NCI-H1417 (cell line): ENCODE measurements at regions not wholly inside any gene's neighbourhood (a gene's known extent, or its start where the extent isn't known, plus 50 kb on each side); places are given as distances from the start of the nearest gene placed in this dataset.
"Not testable (repeated sequence)": the region's sequence is repeated elsewhere in the genome, so short reads cannot be mapped to it uniquely, and the experiment has no call there.

ENCODE experiments used
- DNase-seq, 3 experiments: peaks; one replicate each; lab custom pipeline; 2025; lab: John Stamatoyannopoulos, UW

- not testable (repeated sequence) for DNase-seq
These were observed 113.1 kb upstream of the CCZ1B start for GRCh38 chr7:6939126-6939525.

DNA sequence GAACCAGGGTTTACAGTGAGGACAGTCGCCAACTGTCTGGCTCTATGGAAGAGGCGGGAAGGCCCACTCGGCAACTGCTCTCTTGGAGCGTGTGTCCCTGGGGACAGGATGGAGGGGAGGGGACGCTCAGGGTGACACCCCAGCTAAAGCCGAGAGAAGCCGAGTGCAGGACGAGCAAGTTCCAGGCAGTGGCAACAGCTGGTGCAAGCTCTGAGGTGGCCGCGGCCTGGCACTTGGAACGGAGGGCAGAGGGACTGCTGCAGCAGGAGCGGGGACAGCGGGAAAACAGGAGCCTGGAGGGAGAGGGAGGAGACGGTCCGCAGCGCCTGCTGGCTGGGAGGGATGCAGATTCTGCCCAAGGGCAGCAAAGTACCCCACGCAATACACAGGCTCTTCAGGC, 113.8 kb upstream of the CCZ1B start:
- DNase-seq, result not testable (repeated sequence)

DNA sequence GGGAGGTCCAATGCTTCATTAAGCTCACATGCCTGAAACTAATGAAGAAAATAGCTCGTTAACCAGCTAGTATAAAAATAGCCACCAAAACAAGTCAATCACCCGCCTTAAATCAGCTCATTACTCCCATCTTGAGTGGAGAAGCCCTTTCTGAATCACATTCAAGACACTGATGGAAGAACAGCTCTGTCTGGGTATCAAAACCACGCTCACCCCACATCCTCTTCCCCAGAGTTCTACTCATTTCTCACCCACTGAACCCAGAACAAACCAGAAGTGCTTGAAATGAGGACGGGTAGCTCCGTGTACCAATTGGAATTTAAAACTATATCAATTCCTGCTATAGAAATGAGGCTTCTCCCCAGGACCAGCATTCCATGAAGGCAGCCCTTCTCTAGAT, 120.8 kb upstream of the CCZ1B start:
- not testable (repeated sequence) for DNase-seq

- DNase-seq, result not testable (repeated sequence)
These were observed 124.2 kb upstream of the CCZ1B start for GRCh38 chr7:6950231-6950630.

DNA sequence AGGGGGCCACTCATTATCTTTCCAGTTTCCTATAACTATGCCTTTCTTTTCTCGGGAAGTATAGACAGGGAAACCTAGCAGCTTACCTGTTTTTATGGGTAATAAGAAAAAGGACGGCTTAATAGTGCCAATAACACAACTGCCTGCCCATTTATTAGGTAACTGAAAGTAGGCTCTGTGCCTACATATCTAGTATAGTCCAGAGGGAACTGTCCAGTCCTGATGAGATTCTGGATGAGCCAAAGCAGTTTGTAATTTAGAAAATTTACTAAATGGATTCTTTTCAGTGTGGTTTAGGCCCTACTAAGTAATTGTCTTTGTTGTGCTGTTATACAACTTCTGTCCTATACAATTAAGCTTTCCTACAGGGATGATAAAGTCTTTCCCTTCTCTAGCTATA, 125.5 kb upstream of the CCZ1B start:
- DNase-seq, result not testable (repeated sequence)

DNA sequence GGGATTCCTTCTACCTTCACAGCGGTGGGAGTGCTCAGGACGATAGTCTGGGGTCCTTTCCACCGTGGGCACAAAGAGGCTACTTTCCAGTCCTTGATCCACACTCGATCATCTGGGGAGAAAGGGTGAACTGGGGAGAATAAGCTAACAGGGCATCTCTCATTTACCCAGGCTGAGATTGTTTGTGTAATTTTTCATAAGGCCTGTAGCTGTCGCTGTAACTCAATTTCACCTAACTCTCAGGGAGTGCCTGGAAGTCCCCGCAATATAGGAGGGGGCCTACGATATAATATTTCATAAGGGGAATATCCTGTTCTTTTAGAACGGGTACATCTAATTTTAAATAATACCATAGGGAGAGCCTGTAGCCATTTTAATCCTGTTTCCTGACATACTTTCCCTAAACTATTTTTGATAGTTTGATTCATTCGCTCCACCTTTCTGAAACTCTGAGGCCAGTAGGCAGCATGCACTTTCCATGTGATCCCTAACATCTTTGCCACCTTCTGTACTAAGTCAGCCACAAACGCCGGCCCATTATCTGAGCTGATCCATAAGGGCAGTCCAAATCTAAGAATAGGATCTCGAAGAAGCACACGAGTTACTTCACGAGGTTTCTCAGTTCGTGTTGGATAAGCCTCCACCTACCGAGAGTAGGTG, 127.2 kb upstream of the CCZ1B start:
- DNase-seq, result not testable (repeated sequence)

DNA sequence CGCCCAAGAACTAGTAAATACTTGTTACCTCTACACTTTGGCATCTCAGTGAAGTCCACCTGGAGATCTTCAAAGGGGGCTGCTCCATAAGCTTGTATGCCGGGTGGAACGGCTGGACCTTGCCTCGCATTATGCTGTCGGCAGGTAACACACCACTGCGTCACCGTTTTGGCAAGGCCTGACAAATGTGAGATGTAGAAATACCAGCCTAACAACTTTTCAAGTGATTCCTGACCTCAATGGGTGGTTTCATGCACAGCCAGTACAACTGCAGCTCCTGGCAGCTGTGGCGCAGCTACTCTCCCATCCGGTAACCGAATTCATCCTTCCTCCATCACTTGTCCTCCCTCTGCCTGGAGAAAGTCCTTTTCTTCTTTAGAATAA, 127.7 kb upstream of the CCZ1B start:
- not testable (repeated sequence) for DNase-seq

DNA sequence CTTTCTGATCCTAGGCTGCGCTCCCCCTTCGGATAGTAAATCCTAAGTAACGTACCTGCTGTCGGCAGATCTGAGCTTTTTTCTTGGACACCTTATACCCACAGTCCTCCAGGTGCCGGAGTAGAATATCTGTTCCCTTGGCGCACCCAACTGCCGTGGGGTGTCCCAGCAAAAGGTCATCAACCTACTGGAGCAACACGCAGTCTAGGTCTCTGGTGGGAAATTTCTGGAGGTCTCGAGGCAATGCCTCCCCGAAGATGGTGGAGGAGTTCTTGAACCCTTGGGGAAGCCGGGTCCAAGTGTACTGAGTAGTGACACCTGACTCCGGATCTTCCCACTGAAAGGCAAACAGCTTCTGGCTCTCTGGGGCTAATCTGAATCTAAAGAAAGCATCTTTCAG, 129.3 kb upstream of the CCZ1B start:
- not testable (repeated sequence) for DNase-seq

- not testable (repeated sequence) for DNase-seq
These were observed 130.0 kb upstream of the CCZ1B start for GRCh38 chr7:6955990-6956566.

DNA sequence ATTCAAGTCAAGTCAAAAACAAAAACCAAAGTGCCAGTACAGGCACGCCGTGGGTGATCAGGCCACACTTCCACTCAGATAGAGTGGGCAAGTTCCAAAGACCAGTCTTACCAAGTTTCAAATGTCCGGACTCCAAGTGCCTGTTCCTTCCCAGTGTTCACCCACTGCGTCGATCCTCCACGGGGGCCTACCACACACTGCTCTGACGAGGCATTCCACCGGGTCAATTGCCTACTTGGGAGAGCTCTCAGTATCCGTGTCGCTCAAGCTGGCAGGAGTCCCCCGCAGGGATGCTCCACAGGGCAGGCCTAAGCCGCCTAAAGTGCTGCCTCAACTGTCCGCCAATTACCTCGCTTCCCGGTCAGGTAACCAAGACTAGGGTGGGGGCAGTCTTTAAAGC, 132.3 kb upstream of the CCZ1B start:
- not testable (repeated sequence) for DNase-seq

- not testable (repeated sequence) for DNase-seq
These were observed 133.9 kb upstream of the CCZ1B start for GRCh38 chr7:6959942-6960341.

DNA sequence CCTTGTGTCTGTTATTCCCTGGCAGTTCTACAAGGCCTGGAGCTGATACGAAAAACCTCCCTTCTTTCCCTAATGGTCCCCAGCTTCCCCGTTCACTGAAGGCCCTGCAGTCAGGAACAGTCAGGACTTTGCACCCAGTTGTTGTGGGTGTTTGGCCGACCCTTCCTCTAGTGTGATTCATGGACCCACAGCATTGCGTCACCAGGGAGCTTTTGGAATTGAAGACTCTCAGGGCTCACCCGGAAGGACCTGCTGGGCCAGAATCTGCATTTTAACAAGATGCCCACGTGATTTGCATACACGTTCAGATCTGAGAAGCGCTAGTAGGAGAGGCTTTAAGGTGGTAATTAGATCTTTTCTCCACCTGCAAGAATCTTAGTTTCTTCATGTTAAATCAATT, 136.8 kb upstream of the CCZ1B start:
- not testable (repeated sequence) for DNase-seq

DNA sequence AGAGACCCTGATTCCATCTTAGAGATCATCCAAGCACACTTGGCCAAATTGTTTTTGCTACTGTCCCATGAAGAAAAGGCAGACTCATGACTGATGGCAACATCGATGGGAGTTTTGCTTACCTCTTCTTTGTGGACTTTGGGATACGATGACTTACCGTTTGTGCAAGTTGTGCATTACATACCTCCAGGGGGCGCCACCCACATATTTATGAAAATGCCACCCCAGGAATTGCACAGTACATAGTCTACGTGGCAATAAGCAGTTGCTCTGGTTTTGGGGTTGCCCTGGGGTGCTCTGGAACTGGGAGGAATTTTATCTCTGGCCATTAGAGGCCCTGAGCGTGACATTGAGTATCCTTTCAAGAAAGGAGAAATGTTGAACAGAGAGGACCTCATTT, 139.0 kb upstream of the CCZ1B start:
- DNase-seq, result peak; percentile 15 to 72 (median 28)

DNA sequence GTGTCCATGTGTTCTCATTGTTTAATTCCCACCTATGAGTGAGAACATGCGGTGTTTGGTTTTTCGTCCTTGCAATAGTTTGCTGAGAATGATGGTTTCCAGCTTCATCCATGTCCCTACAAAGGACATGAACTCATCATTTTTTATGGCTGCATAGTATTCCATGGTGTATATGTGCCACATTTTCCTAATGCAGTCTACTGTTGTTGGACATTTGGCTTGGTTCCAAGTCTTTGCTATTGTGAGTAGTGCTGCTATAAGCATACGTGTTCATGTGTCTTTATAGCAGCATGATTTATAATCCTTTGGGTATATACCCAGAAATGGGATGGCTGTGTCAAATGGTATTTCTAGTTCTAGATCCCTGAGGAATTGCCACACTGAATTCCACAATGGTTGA, 144.1 kb upstream of the CCZ1B start:
- DNase-seq, result not testable (repeated sequence)

- DNase-seq, result not testable (repeated sequence)
These were observed 148.8 kb upstream of the CCZ1B start for GRCh38 chr7:6974876-6975275.

GRCh38 chr7:6975346-6975745, 149.3 kb upstream of the CCZ1B start:
- not testable (repeated sequence) for DNase-seq

DNA sequence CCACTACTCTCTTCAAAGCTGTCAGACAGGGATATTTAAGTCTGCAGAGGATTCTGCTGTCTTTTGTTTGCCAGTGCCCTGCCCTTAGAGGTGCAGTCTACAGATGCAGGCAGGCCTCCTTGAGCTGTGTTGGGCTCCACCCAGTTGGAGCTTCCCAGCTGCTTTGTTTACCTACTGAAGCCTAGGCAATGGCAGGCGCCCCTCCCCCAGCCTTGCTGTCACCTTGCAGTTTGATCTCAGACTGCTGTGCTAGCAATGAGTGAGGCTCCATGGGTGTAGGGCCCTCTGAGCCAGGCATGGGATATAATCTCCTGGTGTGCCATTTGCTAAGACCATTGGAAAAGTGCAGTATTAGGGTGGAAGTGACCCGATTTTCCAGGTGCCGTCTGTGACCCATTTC, 151.3 kb upstream of the CCZ1B start:
- DNase-seq, result not testable (repeated sequence)

DNA sequence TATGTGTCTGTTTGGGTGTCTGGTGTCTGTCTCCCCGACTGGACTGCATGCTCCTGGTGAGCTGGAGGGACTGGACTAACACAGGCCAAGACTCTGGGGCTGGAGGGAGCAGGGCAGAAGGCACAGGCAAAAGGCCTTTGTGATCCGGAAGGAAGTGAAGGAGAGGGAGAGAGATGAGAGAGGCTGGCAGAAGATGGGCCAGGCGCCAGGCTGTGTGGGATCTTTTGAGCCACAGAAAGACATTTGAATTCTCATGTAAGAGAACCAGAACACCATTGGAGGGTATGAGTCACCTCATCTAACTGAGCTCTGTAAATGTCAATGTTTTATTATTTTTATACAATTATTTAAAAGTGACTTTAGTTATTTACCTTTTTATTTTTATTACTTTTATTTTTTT, 152.3 kb upstream of the CCZ1B start:
- not testable (repeated sequence) for DNase-seq

DNA sequence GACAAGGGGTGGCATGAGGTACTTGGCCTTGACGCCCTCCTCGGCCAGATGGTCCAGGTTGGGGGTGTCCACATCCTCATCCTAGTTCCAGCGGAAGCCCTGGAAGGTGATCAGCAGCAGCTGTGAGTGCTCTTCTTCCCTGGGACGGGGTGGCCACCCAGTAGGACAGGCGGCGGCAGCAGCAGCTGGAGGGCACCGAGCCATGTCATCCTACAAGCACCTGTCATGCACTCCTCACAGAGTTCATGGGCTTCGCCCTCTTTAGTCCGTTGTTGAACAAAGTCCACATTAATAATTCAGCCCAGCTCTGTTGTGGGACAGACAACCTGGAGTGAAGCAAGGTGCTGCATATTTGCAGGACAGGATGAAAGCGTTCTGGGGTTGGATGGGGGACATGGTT, 153.4 kb upstream of the CCZ1B start:
- not testable (repeated sequence) for DNase-seq

DNA sequence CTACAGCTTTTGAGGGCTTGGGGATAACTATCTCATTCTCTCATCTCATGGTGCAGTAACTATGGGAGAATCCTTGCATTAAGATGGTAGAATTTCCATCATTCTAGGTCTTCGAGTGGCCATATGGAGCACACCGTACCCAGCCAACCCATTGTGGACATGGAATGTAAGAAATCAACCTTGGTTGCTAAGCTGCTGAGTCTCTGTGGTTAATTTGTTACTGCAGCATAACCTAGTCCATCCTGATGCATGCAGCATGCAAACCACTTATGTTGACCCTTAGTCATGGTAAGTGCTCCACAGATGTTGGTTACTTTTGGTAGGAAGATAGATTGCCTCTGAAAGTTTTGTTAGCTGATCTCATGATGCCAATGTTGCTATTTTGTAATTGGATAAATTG, 156.3 kb upstream of the CCZ1B start:
- DNase-seq, result not testable (repeated sequence)

DNA sequence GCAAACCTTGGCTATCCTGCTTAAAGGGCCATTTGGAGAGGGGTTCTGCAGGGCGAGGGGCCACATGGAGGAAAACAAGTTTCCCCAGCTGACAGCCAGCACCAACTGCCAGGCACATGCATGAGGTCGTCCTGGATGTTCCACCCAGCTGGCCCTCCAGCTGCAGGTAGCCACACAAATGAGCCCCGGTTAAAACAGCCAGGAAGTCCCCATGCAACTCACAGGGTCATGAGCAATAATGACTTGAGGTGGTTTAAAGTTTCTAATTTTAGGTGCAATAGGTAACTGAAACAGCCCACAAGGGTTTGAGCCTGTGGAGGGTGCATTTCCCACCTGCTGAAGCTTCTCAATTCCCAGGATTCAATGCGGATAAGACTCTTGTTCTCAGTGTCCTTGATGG, 160.8 kb upstream of the CCZ1B start:
- DNase-seq, result not testable (repeated sequence)

DNA sequence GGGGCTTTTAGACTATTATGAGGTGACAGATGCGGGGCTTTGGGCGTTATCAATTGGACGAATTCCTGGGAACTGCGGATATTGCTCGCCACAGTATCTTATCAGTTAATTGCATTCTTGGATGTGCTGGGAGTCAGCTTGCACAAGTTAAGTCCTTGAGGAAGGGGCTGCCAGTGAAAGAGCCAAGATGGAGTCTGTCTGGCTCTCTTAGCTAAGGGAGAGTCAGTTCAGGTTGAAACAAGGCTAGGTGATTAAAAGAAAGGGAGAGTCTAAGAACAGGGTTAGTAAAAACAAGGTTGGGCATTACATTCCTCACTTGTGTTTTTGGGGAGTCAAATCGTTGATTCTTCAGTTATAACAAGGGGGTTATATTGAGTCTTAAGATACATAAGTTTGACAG, 162.5 kb upstream of the CCZ1B start:
- DNase-seq, result not testable (repeated sequence)

DNA sequence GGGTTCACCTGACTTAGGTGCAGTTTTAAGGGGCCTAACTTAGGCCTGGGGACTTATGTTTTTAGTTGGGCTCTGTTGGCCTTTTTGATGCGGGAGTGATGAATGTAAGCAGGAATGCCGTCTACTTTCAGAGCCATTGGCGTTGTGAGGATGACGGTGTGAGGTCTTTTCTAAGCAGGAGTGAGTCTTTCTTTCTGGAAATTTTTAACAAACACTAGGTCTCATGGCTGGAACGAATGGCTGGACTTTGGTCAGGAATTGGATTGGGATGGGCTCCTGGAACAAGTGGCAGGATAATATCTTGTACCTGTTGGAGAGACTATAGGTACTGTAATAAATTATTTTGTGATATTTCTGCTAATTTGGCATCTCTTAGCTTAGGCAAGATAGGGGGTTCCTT, 163.9 kb upstream of the CCZ1B start:
- not testable (repeated sequence) for DNase-seq
